ENCODE measurements at regions not wholly inside any gene's neighbourhood (a gene's known extent, or its start where the extent isn't known, plus 50 kb on each side); places are given as distances from the start of the nearest gene placed in this dataset.

DNA sequence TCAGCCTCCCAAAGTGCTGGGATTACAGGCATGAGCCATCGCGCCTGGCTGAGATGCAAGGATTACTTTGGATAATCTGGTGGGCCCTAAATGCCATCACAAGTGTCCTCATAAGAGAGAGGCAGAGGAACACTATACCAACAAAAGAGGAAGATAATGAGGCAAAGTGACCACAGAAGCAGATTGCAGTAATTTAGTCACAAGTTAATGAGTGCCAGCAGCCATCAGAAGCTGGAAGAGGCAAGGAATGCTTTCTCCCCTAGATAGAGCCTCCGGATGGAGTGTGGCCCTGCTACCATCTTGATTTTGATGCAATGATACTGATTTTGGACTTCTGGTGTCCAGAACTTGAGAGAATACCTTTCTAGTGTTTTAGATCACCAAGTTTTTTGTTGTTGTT is 122.3 kb downstream of the SPATA31D1 start:
- H3K9me3 ChIP-seq (replicated peaks in 1 of 2; ENCODE audit: control insufficient read depth in 2 of 2, insufficient read depth in 1 of 2, low read depth in 1 of 2, low read length in 2 of 2) = no peaks in the 10 kb centered on the region
- H3K14ac ChIP-seq (ENCODE audit: low read length) = no peak overlapping the region
- no peak overlapping the region for H3K9ac ChIP-seq (ENCODE audit: low read depth, low read length, poor library complexity)
- H3K27ac ChIP-seq (replicated peaks; ENCODE audit: low read length) = no peak overlapping the region
- no peaks in the 10 kb centered on the region for H3K27me3 ChIP-seq (ENCODE audit: control insufficient read depth in 3 of 3, insufficient read depth in 3 of 3, low read depth in 1 of 3, low read length in 3 of 3)
- no peak overlapping the region for H3K18ac ChIP-seq (ENCODE audit: low read length)
- H3K79me1 ChIP-seq (ENCODE audit: low read depth, low read length) = no peaks in the 10 kb centered on the region
- H3K4me3 ChIP-seq (ENCODE audit: low read length in 2 of 2) = no peak overlapping the region
- H2BK5ac ChIP-seq (ENCODE audit: low read length) = no peak overlapping the region
- no peak overlapping the region for H2BK15ac ChIP-seq (ENCODE audit: low read length)
- WGBS, 2 donors (ENCODE audit: extremely low coverage in 2 of 2, insufficient read length in 2 of 2, insufficient replicate concordance in 1 of 2) = no CpG with 5 or more reads among the region's 3 CpGs
- no peak overlapping the region for H2BK120ac ChIP-seq (ENCODE audit: low read depth, low read length)
- H3K36me3 ChIP-seq (replicated peaks in 1 of 2; ENCODE audit: control insufficient read depth in 2 of 2, insufficient read depth in 2 of 2, low read length in 2 of 2) = no peaks in the 10 kb centered on the region
- no peak overlapping the region for H2AFZ ChIP-seq (ENCODE audit: low read length)
- H3K4ac ChIP-seq (ENCODE audit: low read length) = no peak overlapping the region
- no peak for DNase-seq (ENCODE audit: low spot score)
- no peaks in the 10 kb centered on the region for H3K4me1 ChIP-seq (ENCODE audit: control insufficient read depth in 2 of 2, insufficient read depth in 1 of 2, low read depth in 1 of 2, low read length in 2 of 2)
- no peak overlapping the region for H4K8ac ChIP-seq (ENCODE audit: low read depth, low read length)
- H4K91ac ChIP-seq (ENCODE audit: low read depth, low read length, poor library complexity) = no peak overlapping the region
- no peak overlapping the region for H3K4me2 ChIP-seq (ENCODE audit: insufficient read depth, low read length, poor library complexity, severe bottlenecking)
- H3K23ac ChIP-seq (ENCODE audit: low read depth, low read length, poor library complexity) = no peak overlapping the region
- H2BK12ac ChIP-seq (ENCODE audit: low read length) = no peak overlapping the region
- H2AK5ac ChIP-seq (ENCODE audit: low read depth, low read length) = no peak overlapping the region

DNA sequence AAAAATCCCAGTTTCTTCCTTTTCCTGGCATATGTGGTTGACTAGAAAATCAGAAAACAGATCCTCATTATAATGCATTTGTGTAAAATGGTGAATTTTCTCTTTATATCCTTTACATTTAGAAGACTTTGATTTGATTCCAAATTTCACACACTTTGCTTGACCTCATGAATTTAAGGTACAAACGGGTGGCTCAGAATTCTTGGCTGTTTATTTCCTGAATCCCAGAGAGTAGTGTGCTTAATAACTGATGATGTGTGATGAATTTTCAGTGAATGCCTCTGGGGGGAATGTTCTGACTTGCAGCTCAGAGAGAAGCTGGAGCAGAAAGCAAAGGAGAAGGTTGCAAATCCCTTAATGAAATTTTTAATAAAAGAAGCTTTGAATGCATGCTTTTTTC is 126.8 kb downstream of the SPATA31D1 start:
- no peak overlapping the region for H2BK120ac ChIP-seq (ENCODE audit: low read depth, low read length)
- no peak overlapping the region for H2BK5ac ChIP-seq (ENCODE audit: low read length)
- no peak overlapping the region for H3K4me2 ChIP-seq (ENCODE audit: insufficient read depth, low read length, poor library complexity, severe bottlenecking)
- H3K27ac ChIP-seq (replicated peaks; ENCODE audit: low read length) = no peak overlapping the region
- H2AK5ac ChIP-seq (ENCODE audit: low read depth, low read length) = no peak overlapping the region
- H3K36me3 ChIP-seq (replicated peaks in 1 of 2; ENCODE audit: control insufficient read depth in 2 of 2, insufficient read depth in 2 of 2, low read length in 2 of 2) = no peaks in the 10 kb centered on the region
- H3K14ac ChIP-seq (ENCODE audit: low read length) = no peak overlapping the region
- H3K27me3 ChIP-seq (ENCODE audit: control insufficient read depth in 3 of 3, insufficient read depth in 3 of 3, low read depth in 1 of 3, low read length in 3 of 3) = no peaks in the 10 kb centered on the region
- no peak overlapping the region for H3K18ac ChIP-seq (ENCODE audit: low read length)
- H3K79me1 ChIP-seq (ENCODE audit: low read depth, low read length) = no peaks in the 10 kb centered on the region
- no CpG with 5 or more reads among the region's 1 CpG for whole genome bisulfite sequencing, 2 donors (ENCODE audit: extremely low coverage in 2 of 2, insufficient read length in 2 of 2, insufficient replicate concordance in 1 of 2)
- no peak overlapping the region for H2AFZ ChIP-seq (ENCODE audit: low read length)
- no peak overlapping the region for H4K91ac ChIP-seq (ENCODE audit: low read depth, low read length, poor library complexity)
- no peak overlapping the region for H3K4me3 ChIP-seq (ENCODE audit: low read length in 2 of 2)
- no peaks in the 10 kb centered on the region for H3K9me3 ChIP-seq (replicated peaks in 1 of 2; ENCODE audit: control insufficient read depth in 2 of 2, insufficient read depth in 1 of 2, low read depth in 1 of 2, low read length in 2 of 2)
- H3K4me1 ChIP-seq (ENCODE audit: control insufficient read depth in 2 of 2, insufficient read depth in 1 of 2, low read depth in 1 of 2, low read length in 2 of 2) = peaks cover 2 to 6% of the 10 kb centered on the region in 2 donors
- H2BK12ac ChIP-seq (ENCODE audit: low read length) = no peak overlapping the region
- no peak overlapping the region for H3K9ac ChIP-seq (ENCODE audit: low read depth, low read length, poor library complexity)
- H3K4ac ChIP-seq (ENCODE audit: low read length) = no peak overlapping the region
- H3K23ac ChIP-seq (ENCODE audit: low read depth, low read length, poor library complexity) = no peak overlapping the region
- no peak for DNase-seq (ENCODE audit: low spot score)
- H2BK15ac ChIP-seq (ENCODE audit: low read length) = no peak overlapping the region
- H4K8ac ChIP-seq (ENCODE audit: low read depth, low read length) = no peak overlapping the region

GRCh38 chr9:82115900-82116299 is 127.3 kb downstream of the SPATA31D1 start:
- Histone ChIP-seq H3K9me3 (replicated peaks in 1 of 2; ENCODE audit: control insufficient read depth in 2 of 2, insufficient read depth in 1 of 2, low read depth in 1 of 2, low read length in 2 of 2) (no peaks in the 10 kb centered on the region), H3K4me2 (ENCODE audit: insufficient read depth, low read length, poor library complexity, severe bottlenecking) (no peak overlapping the region), H2BK12ac (ENCODE audit: low read length) (no peak overlapping the region), H3K36me3 (replicated peaks in 1 of 2; ENCODE audit: control insufficient read depth in 2 of 2, insufficient read depth in 2 of 2, low read length in 2 of 2) (no peaks in the 10 kb centered on the region), H2AFZ (ENCODE audit: low read length) (no peak overlapping the region), H3K14ac (ENCODE audit: low read length) (no peak overlapping the region), H4K8ac (ENCODE audit: low read depth, low read length) (no peak overlapping the region), H3K4me3 (ENCODE audit: low read length in 2 of 2) (no peak overlapping the region), H2BK120ac (ENCODE audit: low read depth, low read length) (no peak overlapping the region), H3K23ac (ENCODE audit: low read depth, low read length, poor library complexity) (no peak overlapping the region), H3K18ac (ENCODE audit: low read length) (no peak overlapping the region), H3K4me1 (ENCODE audit: control insufficient read depth in 2 of 2, insufficient read depth in 1 of 2, low read depth in 1 of 2, low read length in 2 of 2) (peaks cover 2 to 6% of the 10 kb centered on the region in 2 donors), H3K27ac (replicated peaks; ENCODE audit: low read length) (no peak overlapping the region), H3K79me1 (ENCODE audit: low read depth, low read length) (no peaks in the 10 kb centered on the region), H4K91ac (ENCODE audit: low read depth, low read length, poor library complexity) (no peak overlapping the region), H2AK5ac (ENCODE audit: low read depth, low read length) (no peak overlapping the region), H3K9ac (ENCODE audit: low read depth, low read length, poor library complexity) (no peak overlapping the region), H3K27me3 (ENCODE audit: control insufficient read depth in 3 of 3, insufficient read depth in 3 of 3, low read depth in 1 of 3, low read length in 3 of 3) (no peaks in the 10 kb centered on the region), H2BK15ac (ENCODE audit: low read length) (no peak overlapping the region), H3K4ac (ENCODE audit: low read length) (no peak overlapping the region), H2BK5ac (ENCODE audit: low read length) (no peak overlapping the region)
- no peak for DNase-seq (ENCODE audit: low spot score)
- WGBS, 2 donors (ENCODE audit: extremely low coverage in 2 of 2, insufficient read length in 2 of 2, insufficient replicate concordance in 1 of 2) = no CpG with 5 or more reads among the region's 4 CpGs

DNA sequence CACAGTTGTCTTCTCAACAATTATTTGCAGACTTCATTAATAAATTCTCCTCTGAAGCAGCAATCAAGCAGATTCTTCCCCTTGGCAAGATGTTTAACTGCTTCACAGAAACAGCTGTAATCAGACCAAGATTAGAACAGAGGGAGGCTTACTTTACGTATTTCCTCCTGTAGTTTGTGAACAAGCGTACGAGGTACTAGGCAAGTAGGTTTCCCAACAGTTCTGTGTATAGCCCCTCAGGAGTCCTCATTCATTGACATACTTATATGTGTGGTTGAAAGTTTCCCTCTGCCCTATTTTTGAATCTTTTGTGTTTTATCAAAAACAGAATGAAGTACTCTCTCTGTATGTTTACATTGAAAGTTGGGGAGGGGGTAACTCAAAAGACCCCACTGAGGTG is 128.0 kb downstream of the SPATA31D1 start:
- Histone ChIP-seq H2BK15ac (ENCODE audit: low read length) (no peak overlapping the region), H2BK120ac (ENCODE audit: low read depth, low read length) (no peak overlapping the region), H3K27me3 (ENCODE audit: control insufficient read depth in 3 of 3, insufficient read depth in 3 of 3, low read depth in 1 of 3, low read length in 3 of 3) (no peaks in the 10 kb centered on the region), H3K4me1 (ENCODE audit: control insufficient read depth in 2 of 2, insufficient read depth in 1 of 2, low read depth in 1 of 2, low read length in 2 of 2) (peaks cover 2 to 6% of the 10 kb centered on the region in 2 donors), H3K18ac (ENCODE audit: low read length) (no peak overlapping the region), H3K4me3 (ENCODE audit: low read length in 2 of 2) (no peak overlapping the region), H2BK5ac (ENCODE audit: low read length) (no peak overlapping the region), H2BK12ac (ENCODE audit: low read length) (no peak overlapping the region), H4K8ac (ENCODE audit: low read depth, low read length) (no peak overlapping the region), H3K9ac (ENCODE audit: low read depth, low read length, poor library complexity) (no peak overlapping the region), H3K36me3 (replicated peaks in 1 of 2; ENCODE audit: control insufficient read depth in 2 of 2, insufficient read depth in 2 of 2, low read length in 2 of 2) (no peaks in the 10 kb centered on the region), H3K4ac (ENCODE audit: low read length) (no peak overlapping the region), H3K14ac (ENCODE audit: low read length) (no peak overlapping the region), H3K27ac (replicated peaks; ENCODE audit: low read length) (no peak overlapping the region), H2AK5ac (ENCODE audit: low read depth, low read length) (no peak overlapping the region), H3K79me1 (ENCODE audit: low read depth, low read length) (no peaks in the 10 kb centered on the region), H4K91ac (ENCODE audit: low read depth, low read length, poor library complexity) (no peak overlapping the region), H3K9me3 (replicated peaks in 1 of 2; ENCODE audit: control insufficient read depth in 2 of 2, insufficient read depth in 1 of 2, low read depth in 1 of 2, low read length in 2 of 2) (no peaks in the 10 kb centered on the region), H3K23ac (ENCODE audit: low read depth, low read length, poor library complexity) (no peak overlapping the region), H2AFZ (ENCODE audit: low read length) (no peak overlapping the region), H3K4me2 (ENCODE audit: insufficient read depth, low read length, poor library complexity, severe bottlenecking) (no peak overlapping the region)
- no peak for DNase-seq (ENCODE audit: low spot score)
- no CpG with 5 or more reads among the region's 3 CpGs for WGBS, 2 donors (ENCODE audit: extremely low coverage in 2 of 2, insufficient read length in 2 of 2, insufficient replicate concordance in 1 of 2)
